Astrocyte of the spinal cord (primary cell): ENCODE measurements at regions not wholly inside any gene's neighbourhood (a gene's known extent, or its start where the extent isn't known, plus 50 kb on each side); places are given as distances from the start of the nearest gene placed in this dataset.

Experiments
- DNase-seq: peaks from one replicate; pipeline ENCODE4 v3.0.0; 2011; ENCODE audit warnings: low read depth, low spot score
- H3K4me3 ChIP-seq: 2 replicates; pipeline ENCODE4 v1.5.1; 2011; ENCODE audit warnings: low read depth, mild to moderate bottlenecking, low read length, moderate library complexity
- CTCF ChIP-seq: IDR thresholded peaks from 2 replicates; pipeline ENCODE4 v1.5.1; 2012; ENCODE audit warnings: low read depth, mild to moderate bottlenecking, low read length, inconsistent platforms
- in situ Hi-C: cut with HindIII; loops from 2 replicates; pipeline ENCODE4 v1.10.0; 2017; ENCODE audit warnings: low sequenced_read_pairs

GRCh38 chr1:224791362-224791941 is 138.0 kb upstream of the DNAH14 start:
- in situ Hi-C loops, result no loop called here
- no peak for TF ChIP-seq CTCF
- H3K4me3 ChIP-seq, result no peak overlapping the region
- DNase-seq, result no peak

- no peak for TF ChIP-seq CTCF
- in situ Hi-C loops, result no loop called here
- no peak overlapping the region for H3K4me3 ChIP-seq
- DNase-seq, result no peak
Observed at GRCh38 chr1:224795591-224795990, 133.9 kb upstream of the DNAH14 start.

- DNase-seq, result no peak
- in situ Hi-C loops, result no loop called here
- TF ChIP-seq CTCF, result no peak
Observed at GRCh38 chr1:224799083-224799482, 130.4 kb upstream of the DNAH14 start.

GRCh38 chr1:224800486-224801119 is 128.9 kb upstream of the DNAH14 start:
- DNase-seq, result no peak
- TF ChIP-seq CTCF, result no peak
- in situ Hi-C loops, result no loop called here
- H3K4me3 ChIP-seq, result no peak overlapping the region

More at GRCh38 chr1:224799083-224799482, 130.4 kb upstream of the DNAH14 start:
- H3K4me3 ChIP-seq, result no peak overlapping the region

- no peak for TF ChIP-seq CTCF
- in situ Hi-C loops, result no loop called here
- no peak overlapping the region for H3K4me3 ChIP-seq
- no peak for DNase-seq
Observed at GRCh38 chr1:224801844-224802490, 127.5 kb upstream of the DNAH14 start.

- TF ChIP-seq CTCF, result no peak
- DNase-seq, result no peak
- in situ Hi-C loops, result no loop called here
- no peak overlapping the region for H3K4me3 ChIP-seq
Observed at GRCh38 chr1:224802617-224803016, 126.9 kb upstream of the DNAH14 start.
